LNCaP clone FGC (cell line): ENCODE measurements at regions not wholly inside any gene's neighbourhood (a gene's known extent, or its start where the extent isn't known, plus 50 kb on each side); places are given as distances from the start of the nearest gene placed in this dataset.

ENCODE experiments used
- DNase-seq: peaks from one replicate; pipeline ENCODE4 v3.0.0-alpha.2; 2011; ENCODE audit warnings: low read depth
- H3K4me3 ChIP-seq: 2 replicates; pipeline ENCODE4 v1.5.1; 2011; ENCODE audit warnings: mild to moderate bottlenecking, low read depth, low read length, control low read depth
- CTCF ChIP-seq: IDR thresholded peaks from 2 replicates; pipeline ENCODE4 v1.5.1; 2012; ENCODE audit warnings: mild to moderate bottlenecking; ENCODE audit not compliant: control insufficient read depth, insufficient read depth; ENCODE audit errors: extremely low read depth

GRCh38 chr1:79430437-79430836, 423.9 kb upstream of the ADGRL4 start:
- no peak overlapping the region for H3K4me3 ChIP-seq
- DNase-seq, result no peak
- no peak for TF ChIP-seq CTCF

DNA sequence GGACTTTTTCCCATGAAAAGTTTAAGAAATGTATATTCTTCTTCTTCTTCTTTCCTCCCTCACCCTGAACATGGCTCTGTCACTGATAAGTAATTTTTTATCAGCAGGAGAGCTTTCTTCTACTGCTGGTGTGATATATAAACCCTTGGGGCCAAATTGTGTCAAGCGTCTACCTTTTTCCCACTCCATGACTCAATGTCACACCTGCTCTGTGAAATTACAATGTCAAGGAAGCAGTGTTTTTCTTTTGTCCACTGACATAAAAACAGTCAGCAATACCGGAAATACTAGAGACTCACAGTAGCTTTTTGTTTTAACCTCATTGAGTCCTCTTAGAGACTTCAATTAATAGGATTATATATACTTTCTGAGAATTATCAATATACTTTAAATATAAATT, 416.2 kb upstream of the ADGRL4 start:
- no peak overlapping the region for H3K4me3 ChIP-seq
- TF ChIP-seq CTCF, result no peak
- no peak for DNase-seq

DNA sequence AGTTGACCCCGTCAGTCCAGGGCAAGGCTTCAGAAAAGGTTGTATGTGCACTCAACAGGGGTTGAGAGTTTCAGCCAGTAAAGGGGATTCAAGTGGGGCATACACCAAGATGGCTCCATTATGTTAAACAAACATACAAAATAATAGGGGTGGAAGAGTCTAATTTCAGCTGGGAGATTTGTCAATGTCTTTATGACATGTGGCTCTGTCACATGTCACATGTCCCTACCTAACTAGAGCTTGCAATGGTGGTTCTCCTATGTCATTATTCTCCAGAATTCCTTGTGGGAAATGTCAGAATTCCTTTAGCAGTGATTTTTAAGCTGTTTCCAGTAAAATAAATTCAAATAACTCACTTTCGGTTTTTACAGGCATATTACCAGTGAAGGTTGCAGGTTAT, 392.0 kb upstream of the ADGRL4 start:
- no peak overlapping the region for H3K4me3 ChIP-seq
- no peak for DNase-seq
- no peak for TF ChIP-seq CTCF

- no peak overlapping the region for H3K4me3 ChIP-seq
- no peak for TF ChIP-seq CTCF
- DNase-seq, result no peak
These were observed 390.4 kb upstream of the ADGRL4 start for GRCh38 chr1:79396901-79397300.

DNA sequence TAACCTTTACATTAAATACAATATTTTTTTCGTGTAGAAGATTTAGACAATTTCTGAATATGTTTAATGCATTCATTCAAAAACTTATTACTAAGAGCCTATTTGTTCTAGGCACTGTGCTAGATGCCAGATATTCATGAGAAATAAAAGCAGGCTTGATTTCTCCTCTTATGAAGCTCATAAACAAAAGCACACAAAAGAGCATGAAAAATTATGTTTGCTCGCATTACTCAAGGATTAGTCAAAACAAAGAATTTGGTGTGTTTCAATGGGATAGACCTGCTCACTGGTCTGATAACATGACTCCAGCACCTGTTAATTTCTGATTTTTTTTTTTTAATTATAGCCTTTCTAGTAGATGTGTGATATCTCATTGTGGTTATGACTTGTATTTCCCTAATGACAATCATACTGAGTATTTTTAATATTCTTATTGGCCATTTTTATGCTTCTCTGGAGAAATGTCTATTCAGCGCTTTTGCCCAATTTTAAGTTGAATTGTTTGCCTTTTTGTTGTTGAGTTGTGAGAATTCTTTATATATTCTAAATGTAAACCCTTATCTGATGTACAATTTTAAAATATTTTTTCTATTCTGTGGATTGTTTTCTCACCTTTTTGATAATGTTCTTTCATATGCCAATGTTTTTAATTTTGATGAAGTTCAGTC, 382.3 kb upstream of the ADGRL4 start:
- TF ChIP-seq CTCF, result no peak
- H3K4me3 ChIP-seq, result no peak overlapping the region
- no peak for DNase-seq

DNA sequence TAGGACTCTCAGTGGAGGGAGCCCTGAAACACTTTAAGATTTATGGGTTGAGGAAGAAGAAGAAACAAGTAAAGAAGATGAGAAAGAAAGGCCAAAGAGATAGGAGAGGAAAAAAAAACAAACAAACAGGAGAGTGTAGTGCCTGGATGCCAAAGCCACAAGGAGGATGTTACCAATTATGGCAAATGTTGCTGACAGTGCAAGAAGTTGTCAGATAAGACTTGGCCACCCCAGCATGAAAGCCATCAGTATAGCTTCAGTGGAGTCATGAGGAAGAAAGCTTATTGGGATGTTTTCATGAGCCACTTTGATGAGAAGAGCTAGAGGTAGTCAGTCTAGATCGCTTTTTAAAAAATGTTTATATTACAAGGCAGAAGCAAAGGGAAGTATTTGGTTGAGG, 380.2 kb upstream of the ADGRL4 start:
- H3K4me3 ChIP-seq, result no peak overlapping the region
- TF ChIP-seq CTCF, result no peak
- DNase-seq, result no peak

DNA sequence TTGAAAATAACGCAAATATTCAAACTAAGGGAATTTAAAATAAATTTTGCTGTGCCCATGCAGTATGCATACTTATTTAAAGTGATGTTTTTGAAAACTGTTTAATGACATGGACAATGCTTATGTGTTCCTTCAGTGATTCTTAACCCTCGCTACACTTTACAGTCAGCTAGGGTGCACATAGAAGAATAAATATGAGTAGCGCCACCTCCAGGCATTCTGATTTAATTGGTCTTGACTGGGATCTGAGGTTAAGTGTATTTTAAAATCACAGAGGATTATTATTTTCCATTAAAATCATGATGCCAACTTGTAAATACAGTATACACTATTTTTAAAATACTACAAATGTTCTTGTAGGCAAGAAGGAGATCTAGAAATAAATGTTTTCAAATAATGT, 373.5 kb upstream of the ADGRL4 start:
- DNase-seq, result no peak
- peak; percentile 17; the same call in 1 of the 2 replicates for TF ChIP-seq CTCF
- no peak overlapping the region for H3K4me3 ChIP-seq
